Body of pancreas (tissue), 4 donors: ENCODE measurements at regions not wholly inside any gene's neighbourhood (a gene's known extent, or its start where the extent isn't known, plus 50 kb on each side); places are given as distances from the start of the nearest gene placed in this dataset.
A peak's percentile ranks its signal among the peaks of the same experiment; 100 is the strongest.

Experiments
- ATAC-seq: fragments of 150-250 bp; one replicate; pipeline ENCODE4 v1.9.1; 2016
- DNase-seq, 4 donors: peaks; one replicate each; pipeline ENCODE4 v3.0.0-alpha.2; 2019
- H3K27ac ChIP-seq, 4 donors: fragments of 200-600 bp; sonication (generic); 1 replicate in 3 of 4; 2 replicates in 1 of 4; pipeline versions ENCODE4 v1.5.1 to v1.6.1; 2016 to 2019; ENCODE audit warnings: mild to moderate bottlenecking in 1 of 4, mixed read lengths in 1 of 4, moderate library complexity in 1 of 4
- H3K27me3 ChIP-seq, 2 donors: fragments of 200-600 bp; sonication (generic); one replicate each; pipeline ENCODE4 v1.6.0; 2016; ENCODE audit warnings: mild to moderate bottlenecking in 1 of 2
- H3K36me3 ChIP-seq, 2 donors: fragments of 200-600 bp; sonication (generic); replicated peaks in 1 of 2; 2 replicates each; pipeline ENCODE4 v1.5.1; 2016; ENCODE audit warnings: low read depth in 2 of 2; ENCODE audit not compliant: insufficient read depth in 1 of 2
- H3K4me1 ChIP-seq: fragments of 200-600 bp; sonication (generic); one replicate; pipeline ENCODE4 v1.6.0; 2016
- H3K4me3 ChIP-seq, 2 donors: fragments of 200-600 bp; sonication (generic); 1 replicate in 1 of 2; 2 replicates in 1 of 2; pipeline ENCODE4 v1.5.1; 2016 to 2019
- H3K9me3 ChIP-seq, 3 donors: fragments of 200-600 bp; sonication (generic); 1 replicate in 2 of 3; 2 replicates in 1 of 3; pipeline ENCODE4 v1.5.1; 2016
- POLR2A ChIP-seq, 3 donors: fragments of 450-650 bp; IDR thresholded peaks; one replicate each; pipeline ENCODE4 v1.6.1; 2016; ENCODE audit warnings: antibody characterized with exemption in 3 of 3, mild to moderate bottlenecking in 2 of 3
- WGBS, 2 donors: methylation state at CpG; one replicate each; pipeline ENCODE4 v1.1.5; 2017; 5-methylcytosine and 5-hydroxymethylcytosine counted together
- intact Hi-C: fragments of 100-400 bp; cut with DNase I; formaldehyde crosslinking; loops from one replicate; pipeline ENCODE4 v1.15.1; 2023
- TF ChIP-seq, protein P1 (sequence below), 7 experiments: fragments of 450-650 bp in 4 of 7; fragments of 200-600 bp in 3 of 7; sonication (generic) in 3 of 7; IDR thresholded peaks; one replicate each; pipeline ENCODE4 v1.5.1; 2016 to 2019; ENCODE audit warnings: antibody characterized with exemption in 7 of 7

DNA sequence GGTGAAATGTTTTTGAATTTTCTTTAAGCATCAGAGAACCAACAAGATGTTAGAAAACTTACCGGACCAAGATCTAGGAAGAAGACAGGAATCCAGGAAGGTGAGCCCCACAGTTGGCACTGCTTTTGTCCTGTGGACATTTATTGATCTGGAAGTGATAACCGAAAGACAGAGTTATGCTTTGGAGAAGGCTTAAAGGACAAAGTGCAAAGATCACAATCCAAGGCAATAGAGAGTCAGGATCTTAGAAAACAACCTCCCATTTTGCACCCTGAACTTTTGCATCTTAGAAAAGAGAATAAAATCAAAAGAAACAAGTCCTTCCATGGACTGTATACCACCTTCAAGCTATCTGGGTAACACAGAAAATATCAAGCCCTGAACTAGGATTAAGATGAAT lies 129.4 kb upstream of the SRD5A2 start:
- WGBS, 2 donors: 56 to 60% methylated on average over 2 of the region's 2 CpGs
- TF ChIP-seq, protein P1, sequence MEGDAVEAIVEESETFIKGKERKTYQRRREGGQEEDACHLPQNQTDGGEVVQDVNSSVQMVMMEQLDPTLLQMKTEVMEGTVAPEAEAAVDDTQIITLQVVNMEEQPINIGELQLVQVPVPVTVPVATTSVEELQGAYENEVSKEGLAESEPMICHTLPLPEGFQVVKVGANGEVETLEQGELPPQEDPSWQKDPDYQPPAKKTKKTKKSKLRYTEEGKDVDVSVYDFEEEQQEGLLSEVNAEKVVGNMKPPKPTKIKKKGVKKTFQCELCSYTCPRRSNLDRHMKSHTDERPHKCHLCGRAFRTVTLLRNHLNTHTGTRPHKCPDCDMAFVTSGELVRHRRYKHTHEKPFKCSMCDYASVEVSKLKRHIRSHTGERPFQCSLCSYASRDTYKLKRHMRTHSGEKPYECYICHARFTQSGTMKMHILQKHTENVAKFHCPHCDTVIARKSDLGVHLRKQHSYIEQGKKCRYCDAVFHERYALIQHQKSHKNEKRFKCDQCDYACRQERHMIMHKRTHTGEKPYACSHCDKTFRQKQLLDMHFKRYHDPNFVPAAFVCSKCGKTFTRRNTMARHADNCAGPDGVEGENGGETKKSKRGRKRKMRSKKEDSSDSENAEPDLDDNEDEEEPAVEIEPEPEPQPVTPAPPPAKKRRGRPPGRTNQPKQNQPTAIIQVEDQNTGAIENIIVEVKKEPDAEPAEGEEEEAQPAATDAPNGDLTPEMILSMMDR (IDR thresholded peaks at IDR 0.05): no peak
- no peak for TF ChIP-seq POLR2A (IDR thresholded peaks at IDR 0.05)
- no peaks in the 10 kb centered on the region for H3K9me3 ChIP-seq
- no peak for DNase-seq
- ATAC-seq: no peak
- no peaks in the 10 kb centered on the region for H3K27me3 ChIP-seq
- no peak overlapping the region for H3K4me3 ChIP-seq
- no peaks in the 10 kb centered on the region for H3K36me3 ChIP-seq
- no peaks in the 10 kb centered on the region for H3K4me1 ChIP-seq
- no peak overlapping the region for H3K27ac ChIP-seq
- intact Hi-C loops: no loop called here

DNA sequence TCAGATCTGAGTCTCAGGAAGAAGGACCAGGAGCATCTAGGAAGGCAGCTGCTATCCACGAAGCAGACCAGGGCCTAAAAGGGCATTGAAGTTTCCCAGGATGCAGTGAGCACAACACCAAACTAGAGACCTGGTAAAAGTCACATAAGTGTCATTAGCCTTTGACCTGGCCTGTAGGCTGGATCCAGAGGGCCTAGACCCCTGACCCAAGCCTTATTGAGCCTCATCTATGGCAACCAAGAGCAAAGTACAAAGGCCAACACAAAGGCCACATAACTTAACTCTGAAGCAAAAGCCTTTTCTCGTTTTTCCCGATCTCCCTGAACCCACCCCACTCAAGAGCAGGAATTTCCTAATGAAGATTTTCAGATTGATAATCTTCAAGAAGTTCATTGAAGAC lies 127.3 kb upstream of the SRD5A2 start:
- intact Hi-C loops: no loop called here
- Histone ChIP-seq H3K9me3 (no peaks in the 10 kb centered on the region), H3K4me3 (no peak overlapping the region), H3K4me1 (no peaks in the 10 kb centered on the region), H3K36me3 (no peaks in the 10 kb centered on the region), H3K27ac (no peak overlapping the region), H3K27me3 (no peaks in the 10 kb centered on the region)
- ATAC-seq: no peak
- no peak for DNase-seq
- WGBS, 2 donors: 73 to 77% methylated on average over 3 of the region's 3 CpGs
- TF ChIP-seq POLR2A (IDR thresholded peaks at IDR 0.05): no peak
- TF ChIP-seq, protein P1 (IDR thresholded peaks at IDR 0.05): no peak

DNA sequence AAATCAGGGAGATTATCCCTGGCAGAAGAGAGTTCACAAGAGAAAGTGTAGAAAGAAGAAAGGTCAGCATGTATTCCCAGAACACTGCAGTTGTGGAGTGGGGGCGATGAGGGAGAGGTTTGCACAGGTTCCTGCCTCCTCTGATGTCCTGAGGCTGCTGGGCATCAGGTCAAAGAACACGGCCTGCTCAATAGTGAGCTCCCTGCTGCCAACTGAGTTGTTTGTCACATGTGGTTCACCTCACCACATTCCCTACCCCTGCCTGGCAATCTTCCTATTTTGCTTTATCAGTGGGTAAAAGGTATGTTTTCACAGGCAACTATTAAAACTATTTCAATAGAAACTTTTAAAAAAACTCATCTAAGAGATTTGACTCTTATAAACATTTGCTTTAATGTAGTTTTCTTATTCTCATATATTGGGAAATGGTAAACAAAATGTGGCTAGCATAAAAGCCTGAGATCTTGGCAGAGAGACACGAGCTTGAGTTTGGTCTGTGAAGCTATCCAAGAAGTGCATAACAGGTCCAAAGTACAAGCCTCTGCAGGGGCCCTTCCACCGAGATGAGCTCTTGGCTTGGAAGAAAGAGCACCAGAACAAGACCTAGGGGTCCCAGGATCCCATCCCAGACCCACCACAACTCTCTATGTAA lies 123.9 kb upstream of the SRD5A2 start:
- intact Hi-C loops: no loop called here
- Histone ChIP-seq H3K36me3 (no peaks in the 10 kb centered on the region), H3K27ac (no peak overlapping the region), H3K4me1 (no peaks in the 10 kb centered on the region), H3K27me3 (no peaks in the 10 kb centered on the region), H3K9me3 (no peaks in the 10 kb centered on the region), H3K4me3 (no peak overlapping the region)
- DNase-seq (peak; percentile 7 to 30 (median 26)), ATAC-seq (peak; percentile 55)
- WGBS, 2 donors: 17 to 22% methylated on average over 4 of the region's 4 CpGs
- TF ChIP-seq, protein P1 (IDR thresholded peaks at IDR 0.05): no peak
- no peak for TF ChIP-seq POLR2A (IDR thresholded peaks at IDR 0.05)

DNA sequence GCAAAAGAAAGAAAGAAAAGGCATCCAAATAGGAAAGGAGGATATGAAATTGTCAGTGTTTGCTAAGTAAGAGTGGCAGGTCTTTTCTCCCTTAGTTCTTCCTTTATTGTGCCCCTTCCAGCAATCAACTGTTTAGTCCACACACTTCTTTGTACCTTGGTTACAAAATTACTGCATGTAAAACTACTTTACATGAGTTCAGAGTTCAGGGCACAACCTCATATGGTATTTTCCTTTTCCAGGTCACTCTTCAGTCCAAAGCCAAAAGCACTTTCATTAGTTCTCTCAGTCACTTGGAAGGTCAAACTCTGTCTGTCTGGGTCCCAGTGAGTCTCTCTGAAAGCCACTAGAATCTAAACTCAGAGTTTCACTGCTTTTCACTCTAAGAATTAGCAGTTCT lies 122.5 kb upstream of the SRD5A2 start:
- Histone ChIP-seq H3K4me1 (no peaks in the 10 kb centered on the region), H3K27ac (no peak overlapping the region), H3K36me3 (no peaks in the 10 kb centered on the region), H3K27me3 (no peaks in the 10 kb centered on the region), H3K9me3 (no peaks in the 10 kb centered on the region), H3K4me3 (no peak overlapping the region)
- intact Hi-C loops: no loop called here
- ATAC-seq (no peak), DNase-seq (no peak)
- no peak for TF ChIP-seq POLR2A (IDR thresholded peaks at IDR 0.05)

DNA sequence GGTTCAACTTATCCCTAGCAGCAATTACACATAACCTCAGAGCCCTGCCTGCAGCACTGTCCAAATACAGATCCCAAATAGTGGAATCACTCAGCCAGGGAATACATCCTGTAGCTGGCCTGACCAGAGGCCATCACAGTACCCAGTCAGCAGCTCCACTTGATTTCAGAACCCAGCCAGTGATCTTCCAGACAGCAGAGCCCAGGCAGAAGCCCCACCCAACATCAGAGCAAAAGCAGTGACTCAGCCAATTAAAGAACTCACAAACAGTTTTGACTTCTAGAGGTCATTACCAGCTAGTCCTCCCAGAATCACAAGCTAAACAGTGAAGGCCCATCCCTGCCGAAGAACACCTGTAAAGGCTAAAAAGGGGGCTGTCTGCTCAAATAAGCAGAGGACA lies 118.0 kb upstream of the SRD5A2 start:
- Histone ChIP-seq H3K36me3 (no peaks in the 10 kb centered on the region), H3K4me1 (no peaks in the 10 kb centered on the region), H3K4me3 (no peak overlapping the region), H3K27me3 (no peaks in the 10 kb centered on the region), H3K27ac (no peak overlapping the region), H3K9me3 (peaks cover 0 to 16% (median 2%) of the 10 kb centered on the region in 3 donors)
- WGBS, 2 donors: 50 to 55% methylated on average over 1 of the region's 1 CpG
- TF ChIP-seq, protein P1 (IDR thresholded peaks at IDR 0.05): no peak
- TF ChIP-seq POLR2A (IDR thresholded peaks at IDR 0.05): no peak
- intact Hi-C loops: no loop called here
- DNase-seq (no peak), ATAC-seq (no peak)
